DOHH2 (cell line): ENCODE measurements at regions not wholly inside any gene's neighbourhood (a gene's known extent, or its start where the extent isn't known, plus 50 kb on each side); places are given as distances from the start of the nearest gene placed in this dataset.
A peak's percentile ranks its signal among the peaks of the same experiment; 100 is the strongest.

Experiments used
- H3F3A ChIP-seq: fragments of 200-600 bp; sonication (generic), shearing (Covaris generic); 2 replicates; pipeline ENCODE4 v1.6.0; 2016; ENCODE audit warnings: antibody characterized with exemption, mild to moderate bottlenecking; ENCODE audit not compliant: control insufficient read depth, insufficient read depth
- H3K27ac ChIP-seq: fragments of 200-600 bp; sonication (generic); 2 replicates; pipeline ENCODE4 v1.5.1; 2014; ENCODE audit warnings: low read depth, mild to moderate bottlenecking, low read length, moderate library complexity
- H3K27me3 ChIP-seq: fragments of 200-600 bp; sonication (generic); 2 replicates; pipeline ENCODE4 v1.6.1; 2014; ENCODE audit warnings: mild to moderate bottlenecking, low read length, mixed read lengths; ENCODE audit not compliant: control insufficient read depth
- H3K36me3 ChIP-seq: fragments of 200-600 bp; sonication (generic); 2 replicates; pipeline ENCODE4 v1.6.1; 2014; ENCODE audit warnings: mild to moderate bottlenecking, low read length, moderate library complexity, mixed read lengths; ENCODE audit not compliant: control insufficient read depth
- H3K4me1 ChIP-seq: fragments of 200-600 bp; sonication (generic); 2 replicates; pipeline ENCODE4 v1.6.1; 2014; ENCODE audit warnings: mild to moderate bottlenecking, low read length, mixed read lengths; ENCODE audit not compliant: control insufficient read depth
- H3K4me2 ChIP-seq: fragments of 200-600 bp; sonication (generic); 2 replicates; pipeline ENCODE4 v1.6.0; 2014; ENCODE audit warnings: mild to moderate bottlenecking, low read length, moderate library complexity
- H3K4me3 ChIP-seq: fragments of 200-600 bp; sonication (generic); 2 replicates; pipeline ENCODE4 v1.5.1; 2014; ENCODE audit warnings: mild to moderate bottlenecking, low read length, mixed read lengths
- H3K79me2 ChIP-seq: fragments of 200-600 bp; sonication (generic); 2 replicates; pipeline ENCODE4 v1.6.1; 2014; ENCODE audit warnings: mild to moderate bottlenecking, low read length, mixed read lengths; ENCODE audit not compliant: control insufficient read depth
- H3K9me2 ChIP-seq: fragments of 200-600 bp; sonication (generic); replicated peaks from 2 replicates; pipeline ENCODE4 v1.6.1; 2014; ENCODE audit warnings: mild to moderate bottlenecking, low read length, mixed read lengths; ENCODE audit not compliant: control insufficient read depth
- H3K9me3 ChIP-seq: fragments of 200-600 bp; sonication (generic); 2 replicates; pipeline ENCODE4 v1.6.1; 2014; ENCODE audit warnings: antibody characterized with exemption, low read length, mixed read lengths; ENCODE audit not compliant: control insufficient read depth, insufficient read depth
- H4K20me1 ChIP-seq: fragments of 200-600 bp; sonication (generic); 2 replicates; pipeline ENCODE4 v1.6.0; 2014; ENCODE audit warnings: low read depth, mild to moderate bottlenecking, antibody characterized with exemption, low read length, moderate library complexity; ENCODE audit not compliant: control insufficient read depth, insufficient read depth
- CTCF ChIP-seq: fragments of 200-600 bp; sonication (generic); IDR thresholded peaks from one replicate; pipeline ENCODE4 v1.5.1; 2014; ENCODE audit warnings: antibody characterized with exemption, mild to moderate bottlenecking, low read depth, low read length; ENCODE audit not compliant: poor library complexity, severe bottlenecking
- EZH2phosphoT487 ChIP-seq: fragments of 200-600 bp; sonication (generic); IDR thresholded peaks from 2 replicates; pipeline ENCODE4 v1.6.1; 2017; ENCODE audit warnings: borderline replicate concordance, mild to moderate bottlenecking, antibody characterized with exemption, low read length, moderate library complexity, mixed read lengths

GRCh38 chr5:123806644-123807043 lies 294.7 kb downstream of the CSNK1G3 start:
- no peak overlapping the region for H3K4me2 ChIP-seq
- H3K4me3 ChIP-seq, result no peak overlapping the region
- H3K4me1 ChIP-seq, result peaks cover 65% of the 10 kb centered on the region
- no peak for TF ChIP-seq CTCF
- TF ChIP-seq EZH2phosphoT487, result no peak
- H3K9me3 ChIP-seq, result no peaks in the 10 kb centered on the region
- no peaks in the 10 kb centered on the region for H3K9me2 ChIP-seq
- H4K20me1 ChIP-seq, result no peaks in the 10 kb centered on the region
- H3K79me2 ChIP-seq, result no peaks in the 10 kb centered on the region
- no peak overlapping the region for H3K27ac ChIP-seq
- H3K27me3 ChIP-seq, result no peaks in the 10 kb centered on the region
- H3F3A ChIP-seq, result peaks cover 19% of the 10 kb centered on the region
- H3K36me3 ChIP-seq, result no peaks in the 10 kb centered on the region

- Histone ChIP-seq H3K9me2 (no peaks in the 10 kb centered on the region), H3K4me3 (no peak overlapping the region), H4K20me1 (no peaks in the 10 kb centered on the region), H3K27ac (no peak overlapping the region), H3K4me1 (peaks cover 52% of the 10 kb centered on the region), H3K27me3 (no peaks in the 10 kb centered on the region), H3K4me2 (no peak overlapping the region), H3F3A (peaks cover 17% of the 10 kb centered on the region), H3K79me2 (no peaks in the 10 kb centered on the region), H3K36me3 (no peaks in the 10 kb centered on the region), H3K9me3 (no peaks in the 10 kb centered on the region)
- TF ChIP-seq EZH2phosphoT487 (no peak), CTCF (no peak)
These were observed 293.3 kb downstream of the CSNK1G3 start for GRCh38 chr5:123805300-123805699.

GRCh38 chr5:123803359-123803758 lies 291.4 kb downstream of the CSNK1G3 start:
- no peaks in the 10 kb centered on the region for H3K9me2 ChIP-seq
- no peak overlapping the region for H3K27ac ChIP-seq
- H4K20me1 ChIP-seq, result no peaks in the 10 kb centered on the region
- H3K27me3 ChIP-seq, result no peaks in the 10 kb centered on the region
- H3K4me1 ChIP-seq, result peaks cover 33% of the 10 kb centered on the region
- TF ChIP-seq CTCF (no peak), EZH2phosphoT487 (no peak)
- peaks cover under 1% of the 10 kb centered on the region; the same call in 1 of the 2 replicates for H3F3A ChIP-seq
- H3K9me3 ChIP-seq, result no peaks in the 10 kb centered on the region
- no peaks in the 10 kb centered on the region for H3K36me3 ChIP-seq
- H3K4me3 ChIP-seq, result no peak overlapping the region
- no peaks in the 10 kb centered on the region for H3K79me2 ChIP-seq
- peak overlapping the region; percentile 30; the same call in 1 of the 2 replicates for H3K4me2 ChIP-seq
